ENCODE measurements at regions not wholly inside any gene's neighbourhood (a gene's known extent, or its start where the extent isn't known, plus 50 kb on each side); places are given as distances from the start of the nearest gene placed in this dataset.

GRCh38 chr5:38714240-38714639 lies 131.6 kb upstream of the OSMR start:
- Histone ChIP-seq H3K4me1 (no peaks in the 10 kb centered on the region), H3K9me3 (no peaks in the 10 kb centered on the region), H3K9ac (ENCODE audit: low read depth in 2 of 2, low read length in 2 of 2) (no peak overlapping the region), H3K36me3 (no peaks in the 10 kb centered on the region), H3K27me3 (no peaks in the 10 kb centered on the region), H3K27ac (no peak overlapping the region), H3K4me3 (no peak overlapping the region)
- TF ChIP-seq, protein P1, sequence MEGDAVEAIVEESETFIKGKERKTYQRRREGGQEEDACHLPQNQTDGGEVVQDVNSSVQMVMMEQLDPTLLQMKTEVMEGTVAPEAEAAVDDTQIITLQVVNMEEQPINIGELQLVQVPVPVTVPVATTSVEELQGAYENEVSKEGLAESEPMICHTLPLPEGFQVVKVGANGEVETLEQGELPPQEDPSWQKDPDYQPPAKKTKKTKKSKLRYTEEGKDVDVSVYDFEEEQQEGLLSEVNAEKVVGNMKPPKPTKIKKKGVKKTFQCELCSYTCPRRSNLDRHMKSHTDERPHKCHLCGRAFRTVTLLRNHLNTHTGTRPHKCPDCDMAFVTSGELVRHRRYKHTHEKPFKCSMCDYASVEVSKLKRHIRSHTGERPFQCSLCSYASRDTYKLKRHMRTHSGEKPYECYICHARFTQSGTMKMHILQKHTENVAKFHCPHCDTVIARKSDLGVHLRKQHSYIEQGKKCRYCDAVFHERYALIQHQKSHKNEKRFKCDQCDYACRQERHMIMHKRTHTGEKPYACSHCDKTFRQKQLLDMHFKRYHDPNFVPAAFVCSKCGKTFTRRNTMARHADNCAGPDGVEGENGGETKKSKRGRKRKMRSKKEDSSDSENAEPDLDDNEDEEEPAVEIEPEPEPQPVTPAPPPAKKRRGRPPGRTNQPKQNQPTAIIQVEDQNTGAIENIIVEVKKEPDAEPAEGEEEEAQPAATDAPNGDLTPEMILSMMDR (IDR thresholded peaks at IDR 0.05), result no peak
- intact Hi-C loops (cut with DNase I), result no loop called here
- no peak for DNase-seq

DNA sequence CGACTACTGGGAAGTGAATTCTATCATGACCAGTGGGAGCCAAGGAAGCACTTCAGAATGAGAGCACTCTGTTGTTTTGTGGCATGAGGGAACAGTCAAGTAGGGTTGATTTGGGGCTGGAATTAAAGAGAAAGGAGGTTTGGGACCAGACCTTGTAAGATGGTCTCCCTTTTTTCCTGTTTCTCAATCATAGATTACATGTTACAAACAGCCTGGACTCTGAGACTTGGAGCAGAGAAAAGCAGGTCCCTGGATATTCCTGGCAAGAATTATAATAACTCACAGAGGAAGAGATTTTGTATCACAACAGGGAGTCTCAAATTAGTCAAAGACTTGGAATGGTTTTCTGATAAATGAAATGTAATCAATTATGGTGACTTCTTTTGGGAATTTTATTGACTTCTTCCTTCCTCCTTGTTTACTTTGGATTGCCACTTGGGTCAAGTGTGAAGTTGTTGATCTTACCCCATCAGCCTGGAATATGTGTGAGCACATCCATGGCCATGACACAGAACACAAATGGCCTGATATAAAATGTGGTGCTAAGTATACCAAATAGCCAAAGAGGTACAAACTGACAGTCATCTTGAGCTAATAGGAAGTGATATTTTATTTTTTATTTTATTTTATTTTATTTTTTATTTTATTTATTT lies 131.0 kb upstream of the OSMR start:
- no peak for DNase-seq
- H3K4me1 ChIP-seq, result no peaks in the 10 kb centered on the region
- TF ChIP-seq, protein P1 (IDR thresholded peaks at IDR 0.05), result no peak
- no peaks in the 10 kb centered on the region for H3K27me3 ChIP-seq
- no peaks in the 10 kb centered on the region for H3K36me3 ChIP-seq
- H3K4me3 ChIP-seq, result no peak overlapping the region
- intact Hi-C loops (cut with DNase I), result no loop called here
- H3K27ac ChIP-seq, result no peak overlapping the region
- no peaks in the 10 kb centered on the region for H3K9me3 ChIP-seq
- no peak overlapping the region for H3K9ac ChIP-seq (ENCODE audit: low read depth in 2 of 2, low read length in 2 of 2)

DNA sequence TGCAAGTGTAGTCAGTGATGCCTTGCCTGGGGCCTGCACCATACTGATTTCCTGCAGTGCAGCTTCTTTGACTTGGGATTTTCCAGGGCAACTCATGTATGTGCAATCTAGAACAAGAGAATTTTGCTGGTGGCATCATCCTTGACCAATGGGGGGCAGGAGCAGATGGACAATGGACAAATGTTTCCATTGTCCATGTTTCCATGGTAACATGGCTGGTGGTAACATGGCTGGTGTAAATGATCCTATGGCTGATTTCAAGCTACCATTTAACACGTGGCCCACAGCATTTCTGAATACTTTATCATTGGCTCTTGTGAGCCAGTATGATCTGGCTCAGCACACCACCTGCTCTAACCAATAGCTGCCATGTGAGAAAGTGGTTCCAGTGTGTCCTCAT lies 130.1 kb upstream of the OSMR start:
- Histone ChIP-seq H3K36me3 (no peaks in the 10 kb centered on the region), H3K9me3 (no peaks in the 10 kb centered on the region), H3K4me1 (no peaks in the 10 kb centered on the region), H3K9ac (ENCODE audit: low read depth in 2 of 2, low read length in 2 of 2) (no peak overlapping the region), H3K27me3 (no peaks in the 10 kb centered on the region), H3K4me3 (no peak overlapping the region), H3K27ac (no peak overlapping the region)
- intact Hi-C loops (cut with DNase I), result no loop called here
- no peak for DNase-seq
- TF ChIP-seq, protein P1 (IDR thresholded peaks at IDR 0.05), result no peak

DNA sequence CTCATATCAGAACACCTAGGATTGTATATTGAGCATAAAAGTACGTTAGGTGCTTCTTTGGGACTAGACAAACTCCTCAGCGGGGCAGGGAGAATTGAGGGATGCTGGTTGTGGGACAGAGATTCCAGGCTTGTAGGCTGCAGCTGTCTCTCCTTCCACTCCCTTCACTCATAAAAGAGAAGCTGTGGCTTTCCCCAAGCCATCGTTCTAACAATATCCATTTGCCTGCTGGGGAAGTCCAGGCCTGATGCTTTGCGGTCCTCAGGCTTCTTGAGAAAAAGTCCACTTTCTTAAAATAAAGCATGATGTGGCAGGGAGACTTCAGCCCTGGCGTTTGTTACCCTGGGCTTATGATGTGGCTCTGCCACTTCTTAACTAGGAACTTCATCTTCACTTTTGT lies 129.3 kb upstream of the OSMR start:
- no peaks in the 10 kb centered on the region for H3K36me3 ChIP-seq
- no peak overlapping the region for H3K4me3 ChIP-seq
- no peak overlapping the region for H3K9ac ChIP-seq (ENCODE audit: low read depth in 2 of 2, low read length in 2 of 2)
- TF ChIP-seq, protein P1 (IDR thresholded peaks at IDR 0.05), result no peak
- no peak overlapping the region for H3K27ac ChIP-seq
- H3K4me1 ChIP-seq, result no peaks in the 10 kb centered on the region
- DNase-seq, result no peak
- intact Hi-C loops (cut with DNase I), result no loop called here
- no peaks in the 10 kb centered on the region for H3K27me3 ChIP-seq
- H3K9me3 ChIP-seq, result no peaks in the 10 kb centered on the region

DNA sequence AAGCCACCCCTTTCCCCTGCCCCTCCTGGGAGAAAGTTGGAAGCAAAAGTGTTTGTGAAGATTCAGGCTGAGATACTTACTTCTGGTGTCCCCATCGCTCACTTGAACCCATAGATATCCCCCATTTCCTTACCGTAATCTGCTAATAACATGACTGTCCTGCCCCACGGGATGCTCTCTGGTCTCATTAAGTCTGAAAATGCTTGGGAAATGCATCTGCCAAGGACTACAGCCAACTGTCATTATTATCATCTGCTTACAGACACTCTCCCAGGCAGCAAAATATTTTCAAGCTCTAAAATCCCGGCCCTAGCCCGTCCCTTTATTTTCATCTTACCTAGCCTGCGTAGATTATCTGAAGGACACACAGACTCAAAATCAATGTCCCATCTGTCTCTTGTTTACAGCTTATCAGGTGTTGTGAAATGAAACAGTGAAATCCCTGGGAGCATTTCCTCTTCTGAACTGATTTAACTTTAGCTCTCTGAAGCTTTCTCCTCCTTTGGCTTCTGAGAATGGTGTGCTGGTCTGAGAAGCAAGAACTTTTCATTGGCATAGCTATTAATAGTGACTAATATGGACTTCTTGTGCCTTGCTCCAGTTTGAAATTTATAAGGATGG lies 126.9 kb upstream of the OSMR start:
- intact Hi-C loops (cut with DNase I), result no loop called here
- TF ChIP-seq, protein P1 (IDR thresholded peaks at IDR 0.05), result no peak
- Histone ChIP-seq H3K27ac (no peak overlapping the region), H3K4me3 (no peak overlapping the region), H3K9ac (ENCODE audit: low read depth in 2 of 2, low read length in 2 of 2) (no peak overlapping the region), H3K9me3 (no peaks in the 10 kb centered on the region), H3K36me3 (no peaks in the 10 kb centered on the region), H3K4me1 (no peaks in the 10 kb centered on the region), H3K27me3 (no peaks in the 10 kb centered on the region)
- no peak for DNase-seq

Measured in colonic mucosa (tissue), 4 donors.